ACC112 (cell line): ENCODE measurements at regions not wholly inside any gene's neighbourhood (a gene's known extent, or its start where the extent isn't known, plus 50 kb on each side); places are given as distances from the start of the nearest gene placed in this dataset.
A peak's percentile ranks its signal among the peaks of the same experiment; 100 is the strongest.
"Not testable (repeated sequence)": the region's sequence is repeated elsewhere in the genome, so short reads cannot be mapped to it uniquely, and the experiment has no call there.

Experiments
- H2AFZ ChIP-seq: fragments of 200-600 bp; sonication (generic); one replicate; pipeline ENCODE4 v1.6.0; 2017; ENCODE audit warnings: antibody characterized with exemption, low read length; ENCODE audit not compliant: unreplicated experiment
- H3K27ac ChIP-seq: fragments of 200-600 bp; sonication (generic); 2 replicates; pipeline ENCODE4 v1.5.1; 2014; ENCODE audit warnings: low read depth, mild to moderate bottlenecking, antibody characterized with exemption, low read length, moderate library complexity
- H3K27me3 ChIP-seq: fragments of 200-600 bp; sonication (generic); 2 replicates; pipeline ENCODE4 v1.6.1; 2014; ENCODE audit warnings: mild to moderate bottlenecking, antibody characterized with exemption, low read length, moderate library complexity, mixed read lengths; ENCODE audit not compliant: insufficient read depth
- H3K36me3 ChIP-seq: fragments of 200-600 bp; sonication (generic); 2 replicates; pipeline ENCODE4 v1.6.1; 2016; ENCODE audit warnings: mild to moderate bottlenecking, antibody characterized with exemption, low read length, moderate library complexity, mixed read lengths; ENCODE audit not compliant: insufficient read depth
- H3K4me1 ChIP-seq: fragments of 200-600 bp; sonication (generic); one replicate; pipeline ENCODE4 v1.6.1; 2016; ENCODE audit warnings: low read length, mixed read lengths; ENCODE audit not compliant: insufficient read depth, unreplicated experiment, control insufficient read depth
- H3K4me3 ChIP-seq: fragments of 200-600 bp; sonication (generic); 2 replicates; pipeline ENCODE4 v1.5.1; 2014; ENCODE audit warnings: mild to moderate bottlenecking, low read depth, low read length
- H3K79me2 ChIP-seq: fragments of 200-600 bp; sonication (generic); one replicate; pipeline ENCODE4 v1.6.0; 2016; ENCODE audit warnings: low read length; ENCODE audit not compliant: control insufficient read depth, unreplicated experiment, insufficient read depth

DNA sequence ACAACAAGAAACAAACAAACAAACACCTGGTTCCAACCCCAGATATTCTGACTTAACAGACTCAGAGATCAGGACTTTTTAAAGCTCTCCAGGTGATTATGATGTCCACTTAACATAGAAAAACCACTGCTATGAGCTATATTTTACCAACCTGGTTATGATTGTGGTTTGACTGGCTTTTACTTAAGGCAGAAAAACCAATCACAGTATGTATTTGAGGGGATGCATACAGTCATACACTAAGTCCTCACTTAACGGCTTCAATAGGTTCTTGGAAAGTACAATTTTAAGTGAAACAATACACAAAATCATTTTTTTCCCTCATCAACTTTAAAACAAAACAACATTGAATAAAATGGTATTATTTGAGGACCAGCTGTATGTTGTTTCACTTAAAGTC lies 393.6 kb downstream of the ZEB2 start:
- Histone ChIP-seq H3K27ac (no peak overlapping the region), H3K4me3 (no peak overlapping the region), H3K27me3 (no peaks in the 10 kb centered on the region), H2AFZ (no peak overlapping the region), H3K36me3 (no peaks in the 10 kb centered on the region), H3K79me2 (no peaks in the 10 kb centered on the region), H3K4me1 (peaks cover 12% of the 10 kb centered on the region)

DNA sequence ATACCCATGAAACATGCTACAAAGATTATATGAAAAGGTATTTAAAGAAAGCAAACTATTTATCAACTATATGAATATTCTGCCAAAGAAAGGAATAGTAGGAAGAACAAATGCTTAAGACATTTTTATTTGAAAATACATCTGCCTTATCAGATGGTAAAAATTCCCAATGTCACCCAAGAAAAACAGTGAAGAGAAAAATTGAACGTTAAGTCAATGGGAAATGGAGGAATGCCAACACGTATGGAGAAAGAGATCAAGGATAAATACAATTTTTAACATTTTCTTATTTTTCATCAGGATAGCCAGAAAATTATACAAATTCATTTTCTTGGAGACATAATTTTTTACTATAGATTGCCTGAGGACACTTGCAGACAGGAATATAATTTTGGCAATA lies 394.2 kb downstream of the ZEB2 start:
- no peak overlapping the region for H3K27ac ChIP-seq
- no peaks in the 10 kb centered on the region for H3K79me2 ChIP-seq
- peaks cover 7% of the 10 kb centered on the region for H3K4me1 ChIP-seq
- no peak overlapping the region for H3K4me3 ChIP-seq
- H2AFZ ChIP-seq: no peak overlapping the region
- H3K36me3 ChIP-seq: no peaks in the 10 kb centered on the region
- H3K27me3 ChIP-seq: no peaks in the 10 kb centered on the region

- no peaks in the 10 kb centered on the region for H3K27me3 ChIP-seq
- H3K4me3 ChIP-seq: no peak overlapping the region
- no peak overlapping the region for H3K27ac ChIP-seq
- no peaks in the 10 kb centered on the region for H3K4me1 ChIP-seq
- H2AFZ ChIP-seq: no peak overlapping the region
- no peaks in the 10 kb centered on the region for H3K36me3 ChIP-seq
- no peaks in the 10 kb centered on the region for H3K79me2 ChIP-seq
These were observed 395.0 kb downstream of the ZEB2 start for GRCh38 chr2:144124882-144125281.

- Histone ChIP-seq H3K4me3 (no peak overlapping the region), H3K27ac (no peak overlapping the region), H3K4me1 (peaks cover 7% of the 10 kb centered on the region), H3K36me3 (no peaks in the 10 kb centered on the region), H3K79me2 (no peaks in the 10 kb centered on the region), H3K27me3 (no peaks in the 10 kb centered on the region), H2AFZ (no peak overlapping the region)
These were observed 399.4 kb downstream of the ZEB2 start for GRCh38 chr2:144120487-144120886.

DNA sequence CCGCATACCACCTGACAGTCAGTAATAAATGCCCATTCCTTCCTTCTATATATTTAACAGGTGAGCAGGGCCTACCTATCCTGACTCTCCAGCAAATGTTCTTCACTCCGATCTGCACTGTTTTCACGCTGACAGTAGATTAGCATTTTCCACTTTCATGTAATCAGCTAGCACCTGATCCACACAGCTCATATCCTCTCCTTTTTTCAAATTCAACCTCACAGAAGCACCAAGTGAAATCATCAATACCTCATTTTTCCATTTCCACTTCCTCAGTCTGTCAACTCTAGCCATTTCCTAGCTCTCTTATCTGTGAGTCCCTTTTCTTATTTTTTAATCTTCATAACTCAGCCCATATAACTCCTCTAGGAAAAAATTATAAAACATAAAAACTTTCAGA lies 402.8 kb downstream of the ZEB2 start:
- Histone ChIP-seq H3K79me2 (no peaks in the 10 kb centered on the region), H3K4me3 (no peak overlapping the region), H3K4me1 (peaks cover 33% of the 10 kb centered on the region), H3K36me3 (no peaks in the 10 kb centered on the region), H3K27ac (no peak overlapping the region), H2AFZ (no peak overlapping the region), H3K27me3 (no peaks in the 10 kb centered on the region)

DNA sequence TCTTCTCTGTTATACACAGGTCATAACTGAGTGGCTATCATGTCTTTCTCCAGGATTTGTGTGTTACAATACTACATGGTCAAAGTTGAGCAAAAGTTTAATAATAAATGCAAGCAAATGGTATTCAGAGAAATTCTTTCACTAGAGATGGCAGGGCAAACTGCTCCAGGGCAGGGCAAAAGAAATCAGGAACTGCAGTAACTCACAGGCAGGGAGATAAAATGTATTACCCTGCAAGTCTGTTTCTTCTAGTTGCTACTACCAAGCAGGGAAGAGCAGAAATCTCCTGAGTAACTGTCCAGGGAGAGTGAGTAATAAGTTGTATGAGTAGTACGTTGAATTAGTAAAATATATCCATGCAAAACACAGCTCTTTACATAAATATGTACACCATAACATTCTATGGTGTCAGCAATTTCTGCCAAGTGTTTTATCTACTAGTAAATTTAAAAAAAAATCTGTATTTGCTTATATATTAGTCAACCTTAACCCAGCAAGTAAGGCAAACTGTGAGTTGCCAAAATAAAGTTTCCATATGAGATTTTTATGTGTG lies 404.1 kb downstream of the ZEB2 start:
- no peaks in the 10 kb centered on the region for H3K36me3 ChIP-seq
- H3K4me1 ChIP-seq: peaks cover 39% of the 10 kb centered on the region

DNA sequence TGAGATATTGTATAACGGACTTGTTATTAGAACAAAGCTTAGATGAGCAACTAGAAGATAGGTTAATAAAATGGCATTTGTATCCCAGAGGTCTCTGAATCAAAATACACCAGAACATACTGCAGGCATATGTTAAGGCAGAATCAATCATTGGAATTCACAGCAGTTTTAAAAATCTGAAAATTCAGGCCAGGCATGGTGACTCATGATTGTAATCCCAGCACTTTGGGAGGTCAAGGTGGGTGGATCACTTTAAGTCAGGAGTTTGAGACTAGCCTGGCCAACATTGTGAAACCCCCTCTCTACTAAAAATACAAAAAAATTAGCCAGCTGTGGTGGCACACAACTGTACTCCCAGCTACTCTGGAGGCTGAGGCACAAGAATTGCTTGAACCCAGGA lies 405.2 kb downstream of the ZEB2 start:
- Histone ChIP-seq H3K79me2 (no peaks in the 10 kb centered on the region), H3K36me3 (no peaks in the 10 kb centered on the region), H3K4me1 (peaks cover 39% of the 10 kb centered on the region), H2AFZ (no peak overlapping the region), H3K27ac (no peak overlapping the region), H3K4me3 (no peak overlapping the region), H3K27me3 (no peaks in the 10 kb centered on the region)

More for the DNA sequence above, 404.1 kb downstream of the ZEB2 start:
- H3K79me2 ChIP-seq: no peaks in the 10 kb centered on the region
- H3K27ac ChIP-seq: no peak overlapping the region
- no peak overlapping the region for H2AFZ ChIP-seq
- no peaks in the 10 kb centered on the region for H3K27me3 ChIP-seq
- H3K4me3 ChIP-seq: no peak overlapping the region

GRCh38 chr2:144111437-144111836 lies 408.5 kb downstream of the ZEB2 start:
- H3K4me3 ChIP-seq: no peak overlapping the region
- peaks cover 37% of the 10 kb centered on the region for H3K4me1 ChIP-seq
- 0 out of 2 replicates have a peak overlapping the region, but pooled peaks have one; percentile 8 for H3K27ac ChIP-seq
- H2AFZ ChIP-seq: no peak overlapping the region
- no peaks in the 10 kb centered on the region for H3K27me3 ChIP-seq
- H3K36me3 ChIP-seq: no peaks in the 10 kb centered on the region
- H3K79me2 ChIP-seq: no peaks in the 10 kb centered on the region

DNA sequence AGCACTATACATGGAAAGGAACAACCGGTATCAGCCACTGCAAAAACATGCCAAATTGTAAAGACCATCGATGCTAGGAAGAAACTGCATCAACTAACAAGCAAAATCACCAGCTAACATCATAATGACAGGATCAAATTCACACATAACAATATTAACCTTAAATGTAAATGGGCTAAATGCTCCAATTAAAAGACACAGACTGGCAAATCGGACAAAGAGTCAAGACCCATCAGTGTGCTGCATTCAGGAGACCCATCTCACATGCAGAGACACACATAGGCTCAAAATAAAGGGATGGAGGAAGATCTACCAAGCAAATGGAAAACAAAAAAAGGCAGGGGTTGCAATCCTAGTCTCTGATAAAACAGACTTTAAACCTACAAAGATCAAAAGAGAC lies 413.8 kb downstream of the ZEB2 start:
- H3K4me1 ChIP-seq, H3K27ac ChIP-seq, H3K27me3 ChIP-seq, H2AFZ ChIP-seq, H3K36me3 ChIP-seq, H3K4me3 ChIP-seq, H3K79me2 ChIP-seq: not testable (repeated sequence)

DNA sequence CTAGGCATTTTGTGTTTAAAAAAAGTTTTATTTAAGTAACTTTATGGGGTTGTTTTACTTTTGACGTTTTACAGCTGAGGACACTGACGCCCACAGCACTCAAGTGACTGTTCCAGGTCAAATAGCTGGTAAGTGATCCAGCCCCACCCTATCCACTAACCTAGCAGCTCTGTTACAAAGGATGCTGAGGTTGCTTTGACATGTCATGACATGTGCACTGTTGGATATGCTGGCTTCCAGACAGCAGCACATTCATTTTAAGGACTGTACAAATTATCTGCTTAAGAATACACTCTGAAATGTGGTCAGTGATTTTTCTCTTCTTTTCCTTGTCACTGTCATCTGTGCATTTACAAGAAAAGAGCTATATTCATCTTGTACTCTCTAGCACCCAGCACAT lies 417.5 kb downstream of the ZEB2 start:
- H3K4me3 ChIP-seq: no peak overlapping the region
- no peaks in the 10 kb centered on the region for H3K79me2 ChIP-seq
- no peak overlapping the region for H3K27ac ChIP-seq
- no peaks in the 10 kb centered on the region for H3K27me3 ChIP-seq
- peaks cover 14% of the 10 kb centered on the region for H3K4me1 ChIP-seq
- H2AFZ ChIP-seq: no peak overlapping the region
- H3K36me3 ChIP-seq: no peaks in the 10 kb centered on the region

DNA sequence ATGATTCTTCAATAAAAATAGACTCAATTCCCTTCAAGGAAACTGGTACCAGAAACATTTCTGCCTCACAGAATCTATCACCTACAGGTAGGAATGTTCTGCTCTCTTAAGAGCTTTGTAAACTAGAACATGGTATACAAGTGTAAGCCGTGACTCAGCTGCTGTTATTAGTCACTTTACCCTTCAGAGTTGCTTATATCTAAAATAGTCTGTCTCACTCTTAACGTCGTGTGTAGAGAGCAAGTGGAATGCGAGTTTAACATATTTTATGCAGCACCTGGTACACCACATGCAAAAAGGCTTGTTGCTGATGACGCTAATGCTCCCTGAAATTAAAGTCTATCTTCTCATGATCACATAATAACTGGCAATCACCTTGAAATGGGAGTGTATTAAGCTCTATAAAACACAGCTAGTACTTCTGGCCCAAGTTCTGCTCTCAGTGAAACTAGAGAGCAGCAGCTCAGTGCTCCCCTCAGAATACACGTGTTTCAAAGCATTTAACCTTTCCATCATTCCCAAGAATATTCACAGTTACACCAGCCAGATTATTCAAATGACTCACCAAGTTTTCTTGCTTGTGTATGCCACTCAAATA lies 420.0 kb downstream of the ZEB2 start:
- no peaks in the 10 kb centered on the region for H3K79me2 ChIP-seq
- H3K27me3 ChIP-seq: no peaks in the 10 kb centered on the region
- peak overlapping the region; percentile 32 for H3K27ac ChIP-seq
- H3K36me3 ChIP-seq: no peaks in the 10 kb centered on the region
- no peak overlapping the region for H3K4me3 ChIP-seq
- H3K4me1 ChIP-seq: peaks cover 14% of the 10 kb centered on the region
- H2AFZ ChIP-seq: peak overlapping the region; percentile 44
